ENCODE measurements at regions not wholly inside any gene's neighbourhood (a gene's known extent, or its start where the extent isn't known, plus 50 kb on each side); places are given as distances from the start of the nearest gene placed in this dataset.

- peak in 1 of 10 donors; percentile 53 for DNase-seq
Measured at GRCh38 chr10:78367751-78368150, 334.1 kb downstream of the RPS24 start.

GRCh38 chr10:78371136-78371535 is 337.5 kb downstream of the RPS24 start:
- peak in 2 of 10 donors; percentile 18 to 27 for DNase-seq
- intact Hi-C loops (cut with DNase I), result no loop called here

More at GRCh38 chr10:78367751-78368150, 334.1 kb downstream of the RPS24 start:
- intact Hi-C loops (cut with DNase I), result no loop called here

GRCh38 chr10:78372806-78373205 is 339.1 kb downstream of the RPS24 start:
- intact Hi-C loops (cut with DNase I), result no loop called here
- DNase-seq, result peak in 1 of 10 donors; percentile 44

GRCh38 chr10:78374331-78375028 is 340.8 kb downstream of the RPS24 start:
- DNase-seq, result peak in 1 of 10 donors; percentile 70
- intact Hi-C loops (cut with DNase I), result no loop called here

- intact Hi-C loops (cut with DNase I), result no loop called here
- DNase-seq, result peak in 9 of 10 donors; percentile 29 to 95 (median 75)
Measured at GRCh38 chr10:78375854-78376785, 342.5 kb downstream of the RPS24 start.

GRCh38 chr10:78377356-78377755 is 343.7 kb downstream of the RPS24 start:
- DNase-seq, result no peak
- intact Hi-C loops (cut with DNase I), result no loop called here

- peak in 1 of 10 donors; percentile 33 for DNase-seq
- intact Hi-C loops (cut with DNase I), result no loop called here
Measured at GRCh38 chr10:78378192-78378591, 344.5 kb downstream of the RPS24 start.

GRCh38 chr10:78381107-78381506 is 347.4 kb downstream of the RPS24 start:
- intact Hi-C loops (cut with DNase I), result no loop called here
- DNase-seq, result peak in 1 of 10 donors; percentile 74

- no peak for DNase-seq
- intact Hi-C loops (cut with DNase I), result no loop called here
Measured at GRCh38 chr10:78382047-78382446, 348.4 kb downstream of the RPS24 start.

- peak in 6 of 10 donors; percentile 50 to 89 (median 68) for DNase-seq
- intact Hi-C loops (cut with DNase I), result no loop called here
Measured at GRCh38 chr10:78382772-78383171, 349.1 kb downstream of the RPS24 start.

- intact Hi-C loops (cut with DNase I), result no loop called here
- no peak for DNase-seq
Measured at GRCh38 chr10:78383378-78384048, 349.9 kb downstream of the RPS24 start.

- peak in 1 of 10 donors; percentile 18 for DNase-seq
- intact Hi-C loops (cut with DNase I), result no loop called here
Measured at GRCh38 chr10:78384049-78384431, 350.4 kb downstream of the RPS24 start.

- DNase-seq, result peak in 1 of 10 donors; percentile 21
- intact Hi-C loops (cut with DNase I), result no loop called here
Measured at GRCh38 chr10:78385599-78385998, 351.9 kb downstream of the RPS24 start.

- intact Hi-C loops (cut with DNase I), result no loop called here
- DNase-seq, result peak in 1 of 10 donors; percentile 24
Measured at GRCh38 chr10:78386509-78386908, 352.8 kb downstream of the RPS24 start.

GRCh38 chr10:78388331-78389050 is 354.8 kb downstream of the RPS24 start:
- DNase-seq, result peak in 1 of 10 donors; percentile 55
- intact Hi-C loops (cut with DNase I), result no loop called here

- intact Hi-C loops (cut with DNase I), result no loop called here
- no peak for DNase-seq
Measured at GRCh38 chr10:78389419-78389818, 355.8 kb downstream of the RPS24 start.

GRCh38 chr10:78390051-78390450 is 356.4 kb downstream of the RPS24 start:
- intact Hi-C loops (cut with DNase I), result no loop called here
- peak in 2 of 10 donors; percentile 67 to 78 for DNase-seq

- intact Hi-C loops (cut with DNase I), result no loop called here
- DNase-seq, result no peak
Measured at GRCh38 chr10:78390817-78391216, 357.2 kb downstream of the RPS24 start.

- intact Hi-C loops (cut with DNase I), result no loop called here
- no peak for DNase-seq
Measured at GRCh38 chr10:78391585-78391984, 357.9 kb downstream of the RPS24 start.

GRCh38 chr10:78392197-78392596 is 358.5 kb downstream of the RPS24 start:
- no peak for DNase-seq
- intact Hi-C loops (cut with DNase I), result no loop called here
